B cell (primary cell): ENCODE measurements at regions not wholly inside any gene's neighbourhood (a gene's known extent, or its start where the extent isn't known, plus 50 kb on each side); places are given as distances from the start of the nearest gene placed in this dataset.

ENCODE experiments used
- ATAC-seq: fragments of 200-7000 bp; cut with Tn5 transposase; one replicate; pipeline ENCODE4 v1.10.0; 2021; ENCODE audit warnings: low read depth, mild to moderate bottlenecking, moderate number of reproducible peaks, moderate library complexity
- CTCF ChIA-PET: fragments of 350-600 bp; sonication (Branson Sonifier 250); formaldehyde crosslinking; loops from one replicate; lab custom pipeline; 2021; ENCODE audit warnings: antibody characterized with exemption, inconsistent platforms; lab: Charles Lee
- POLR2A ChIA-PET: fragments of 350-600 bp; sonication (Branson Sonifier 250); formaldehyde crosslinking; loops from one replicate; lab custom pipeline; 2021; ENCODE audit warnings: antibody characterized with exemption; lab: Charles Lee
- DNase-seq: peaks from one replicate; pipeline ENCODE4 v3.0.0; 2013
- H2AFZ ChIP-seq: 2 replicates; pipeline ENCODE4 v1.6.1; 2012; ENCODE audit warnings: mild to moderate bottlenecking, low read depth, low read length; ENCODE audit not compliant: insufficient read depth, poor library complexity, severe bottlenecking
- H3K27ac ChIP-seq, 2 donors: 1 replicate in 1 of 2; 2 replicates in 1 of 2; pipeline ENCODE4 v1.5.1; 2012 to 2013; ENCODE audit warnings: low read length in 2 of 2, mild to moderate bottlenecking in 2 of 2, moderate library complexity in 1 of 2
- H3K27me3 ChIP-seq, 4 experiments: fragments of 200-600 bp in 1 of 4; sonication (generic) in 1 of 4; replicated peaks in 1 of 4; 1 replicate in 2 of 4; 2 replicates in 2 of 4; pipeline versions ENCODE4 v1.6.1 to v1.7.0; 2013 to 2016; ENCODE audit warnings: low read length in 3 of 4, mild to moderate bottlenecking in 2 of 4, mixed read lengths in 1 of 4, moderate library complexity in 1 of 4; ENCODE audit not compliant: insufficient read depth in 4 of 4, control insufficient read depth in 3 of 4; ENCODE audit errors: control extremely low read depth in 1 of 4
- H3K36me3 ChIP-seq, 2 experiments: replicated peaks in 1 of 2; 1 replicate in 1 of 2; 2 replicates in 1 of 2; pipeline versions ENCODE4 v1.6.1 to v1.7.1; 2013; ENCODE audit warnings: low read length in 1 of 2; ENCODE audit not compliant: insufficient read depth in 2 of 2, control insufficient read depth in 1 of 2; ENCODE audit errors: control extremely low read depth in 1 of 2, extremely low read depth in 1 of 2
- H3K4me1 ChIP-seq, 2 donors: fragments of 200-600 bp in 1 of 2; sonication (generic) in 1 of 2; 1 replicate in 1 of 2; 2 replicates in 1 of 2; pipeline versions ENCODE4 v1.5.1 to v1.6.1; 2013 to 2017; ENCODE audit warnings: low read length in 2 of 2; ENCODE audit not compliant: control insufficient read depth in 2 of 2, insufficient read depth in 2 of 2
- H3K4me2 ChIP-seq: replicated peaks from 2 replicates; pipeline ENCODE3; 2012; ENCODE audit warnings: mild to moderate bottlenecking, low read depth, low read length; ENCODE audit not compliant: poor library complexity, severe bottlenecking
- H3K4me3 ChIP-seq, 5 experiments: fragments of 200-600 bp in 1 of 5; sonication (generic) in 1 of 5; 1 replicate in 3 of 5; 2 replicates in 2 of 5; pipeline versions ENCODE4 v1.5.1 to v1.7.0; 2011 to 2016; ENCODE audit warnings: low read length in 4 of 5, mild to moderate bottlenecking in 4 of 5, low read depth in 2 of 5, control low read depth in 1 of 5, moderate library complexity in 1 of 5; ENCODE audit not compliant: insufficient read depth in 1 of 5; ENCODE audit errors: control extremely low read depth in 1 of 5, extremely low read depth in 1 of 5
- H3K79me2 ChIP-seq: fragments of 200-600 bp; sonication (generic); one replicate; pipeline ENCODE4 v1.6.0; 2016; ENCODE audit warnings: low read length; ENCODE audit not compliant: control insufficient read depth, insufficient read depth
- H3K9ac ChIP-seq: fragments of 200-600 bp; sonication (generic); 2 replicates; pipeline ENCODE4 v1.6.1; 2017; ENCODE audit warnings: mild to moderate bottlenecking, low read length, moderate library complexity
- H3K9me3 ChIP-seq, 3 donors: one replicate each; pipeline versions ENCODE4 v1.6.1 to v1.7.1; 2013; ENCODE audit warnings: low read length in 2 of 3; ENCODE audit not compliant: control insufficient read depth in 2 of 3, insufficient read depth in 1 of 3; ENCODE audit errors: control extremely low read depth in 1 of 3
- H4K20me1 ChIP-seq: 2 replicates; pipeline ENCODE4 v1.6.0; 2012; ENCODE audit warnings: mild to moderate bottlenecking, low read length; ENCODE audit not compliant: insufficient read depth, control insufficient read depth, poor library complexity, severe bottlenecking
- H3K27ac Mint-ChIP-seq: one replicate; pipeline ENCODE4 v1.8.0; 2021; ENCODE audit warnings: mixed read lengths
- H3K27me3 Mint-ChIP-seq: one replicate; pipeline ENCODE4 v1.8.0; 2021; ENCODE audit warnings: mixed read lengths
- H3K4me1 Mint-ChIP-seq: one replicate; pipeline ENCODE4 v1.8.0; 2021; ENCODE audit warnings: mixed read lengths
- H3K4me3 Mint-ChIP-seq: one replicate; pipeline ENCODE4 v1.8.0; 2021; ENCODE audit warnings: mixed read lengths
- H3K9me3 Mint-ChIP-seq: one replicate; pipeline ENCODE4 v1.8.0; 2022; ENCODE audit warnings: mixed read lengths; ENCODE audit not compliant: insufficient read depth
- EZH2 ChIP-seq: IDR thresholded peaks from 2 replicates; pipeline ENCODE4 v1.6.1; 2012; ENCODE audit warnings: borderline replicate concordance, low read depth, mild to moderate bottlenecking, moderate library complexity, low read length; ENCODE audit not compliant: insufficient read depth, poor library complexity, severe bottlenecking
- WGBS: methylation state at CpG from one replicate; pipeline ENCODE4 v1.1.5; 2013; ENCODE audit warnings: missing lambda C conversion rate; ENCODE audit not compliant: insufficient coverage; 5-methylcytosine and 5-hydroxymethylcytosine counted together
- intact Hi-C: fragments of 100-400 bp; cut with micrococcal nuclease; formaldehyde crosslinking; loops from one replicate; pipeline ENCODE4 v1.10.0; 2022
- TF ChIP-seq, protein P1 (sequence below): fragments of 200-600 bp; IDR thresholded peaks from one replicate; pipeline ENCODE4 v1.8.0; 2022; ENCODE audit warnings: antibody characterized with exemption, mild to moderate bottlenecking

GRCh38 chr3:106816838-106817237, 560.4 kb upstream of the CCDC54 start:
- POLR2A ChIA-PET = no interaction called here
- no peaks in the 10 kb centered on the region for H3K4me1 Mint-ChIP-seq
- intact Hi-C loops = no loop called here
- H3K4me2 ChIP-seq = no peak overlapping the region
- H3K9me3 ChIP-seq = peaks cover 0 to 6% (median 0%) of the 10 kb centered on the region in 3 donors
- TF ChIP-seq, protein P1, sequence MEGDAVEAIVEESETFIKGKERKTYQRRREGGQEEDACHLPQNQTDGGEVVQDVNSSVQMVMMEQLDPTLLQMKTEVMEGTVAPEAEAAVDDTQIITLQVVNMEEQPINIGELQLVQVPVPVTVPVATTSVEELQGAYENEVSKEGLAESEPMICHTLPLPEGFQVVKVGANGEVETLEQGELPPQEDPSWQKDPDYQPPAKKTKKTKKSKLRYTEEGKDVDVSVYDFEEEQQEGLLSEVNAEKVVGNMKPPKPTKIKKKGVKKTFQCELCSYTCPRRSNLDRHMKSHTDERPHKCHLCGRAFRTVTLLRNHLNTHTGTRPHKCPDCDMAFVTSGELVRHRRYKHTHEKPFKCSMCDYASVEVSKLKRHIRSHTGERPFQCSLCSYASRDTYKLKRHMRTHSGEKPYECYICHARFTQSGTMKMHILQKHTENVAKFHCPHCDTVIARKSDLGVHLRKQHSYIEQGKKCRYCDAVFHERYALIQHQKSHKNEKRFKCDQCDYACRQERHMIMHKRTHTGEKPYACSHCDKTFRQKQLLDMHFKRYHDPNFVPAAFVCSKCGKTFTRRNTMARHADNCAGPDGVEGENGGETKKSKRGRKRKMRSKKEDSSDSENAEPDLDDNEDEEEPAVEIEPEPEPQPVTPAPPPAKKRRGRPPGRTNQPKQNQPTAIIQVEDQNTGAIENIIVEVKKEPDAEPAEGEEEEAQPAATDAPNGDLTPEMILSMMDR = no peak
- TF ChIP-seq EZH2 = no peak
- no peaks in the 10 kb centered on the region for H3K4me1 ChIP-seq
- no peak overlapping the region for H3K27ac ChIP-seq
- no peak overlapping the region for H3K4me3 Mint-ChIP-seq
- no peaks in the 10 kb centered on the region for H3K9me3 Mint-ChIP-seq
- H3K27me3 ChIP-seq = no peaks in the 10 kb centered on the region
- no peak overlapping the region for H3K9ac ChIP-seq
- CTCF ChIA-PET = interaction anchor here (3.2 kb wide), 1 partner anchor 249 kb away, joined by 9 read pairs; no protein-coding TSS in a partner anchor
- no CpG with 5 or more reads among the region's 2 CpGs for WGBS
- no peak overlapping the region for H2AFZ ChIP-seq
- no peaks in the 10 kb centered on the region for H3K27me3 Mint-ChIP-seq
- no peaks in the 10 kb centered on the region for H4K20me1 ChIP-seq
- no peak overlapping the region for H3K27ac Mint-ChIP-seq
- H3K79me2 ChIP-seq = no peaks in the 10 kb centered on the region
- H3K36me3 ChIP-seq = no peaks in the 10 kb centered on the region
- ATAC-seq = no peak
- no peak for DNase-seq
- H3K4me3 ChIP-seq = no peak overlapping the region

- Histone ChIP-seq H3K9me3 (peaks cover 0 to 6% (median 0%) of the 10 kb centered on the region in 3 donors), H3K9ac (no peak overlapping the region), H3K4me1 (no peaks in the 10 kb centered on the region), H4K20me1 (no peaks in the 10 kb centered on the region), H3K4me3 (no peak overlapping the region), H3K4me2 (no peak overlapping the region), H3K79me2 (no peaks in the 10 kb centered on the region), H3K36me3 (no peaks in the 10 kb centered on the region), H3K27ac (no peak overlapping the region), H3K27me3 (no peaks in the 10 kb centered on the region), H2AFZ (no peak overlapping the region)
- Mint-ChIP-seq H3K4me3 (no peak overlapping the region), H3K9me3 (no peaks in the 10 kb centered on the region), H3K27me3 (no peaks in the 10 kb centered on the region), H3K4me1 (no peaks in the 10 kb centered on the region), H3K27ac (no peak overlapping the region)
- intact Hi-C loops = no loop called here
- ChIA-PET POLR2A (no interaction called here), CTCF (interaction anchor here (3.2 kb wide), 1 partner anchor 248 kb away, joined by 9 read pairs; no protein-coding TSS in a partner anchor)
- no peak for ATAC-seq
- WGBS = 92% methylated on average over 5 of the region's 5 CpGs
- no peak for DNase-seq
- TF ChIP-seq EZH2 = no peak
- TF ChIP-seq, protein P1 = no peak
Observed at GRCh38 chr3:106817706-106818105, 559.5 kb upstream of the CCDC54 start.
